Hepatocyte (in vitro differentiated cells): ENCODE measurements at regions not wholly inside any gene's neighbourhood (a gene's known extent, or its start where the extent isn't known, plus 50 kb on each side); places are given as distances from the start of the nearest gene placed in this dataset.

Source experiments
- CTCF ChIP-seq: fragments of 200-600 bp; sonication (generic); IDR thresholded peaks from 2 replicates; pipeline ENCODE4 v1.5.1; 2016; ENCODE audit warnings: antibody characterized with exemption, mild to moderate bottlenecking; ENCODE audit not compliant: poor library complexity
- EZH2 ChIP-seq: fragments of 200-600 bp; sonication (generic); IDR thresholded peaks from 2 replicates; pipeline ENCODE4 v1.6.1; 2016; ENCODE audit warnings: antibody characterized with exemption, mild to moderate bottlenecking, borderline replicate concordance

DNA sequence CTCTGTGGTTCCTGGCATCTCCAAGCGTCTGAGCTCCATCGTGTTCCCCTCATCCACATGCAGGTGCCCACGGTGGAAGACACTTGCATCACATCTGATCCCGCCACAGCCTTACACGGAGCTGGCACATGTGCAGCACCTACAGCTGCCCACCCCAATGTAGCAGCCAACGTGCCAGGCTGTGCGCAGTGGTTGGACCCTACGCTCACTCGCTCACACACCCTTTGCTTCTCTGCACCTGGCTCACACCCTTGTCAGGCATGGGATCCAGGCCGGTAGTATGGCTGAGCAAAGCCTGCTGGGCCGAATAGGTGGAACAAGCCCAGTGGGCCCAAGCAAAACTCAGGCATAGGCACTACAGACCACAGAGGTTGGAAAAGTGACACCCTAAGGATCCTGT lies 567.2 kb downstream of the FSCB start:
- TF ChIP-seq EZH2 = no peak
- no peak for TF ChIP-seq CTCF
